Skeletal muscle cell (primary cell): ENCODE measurements at regions not wholly inside any gene's neighbourhood (a gene's known extent, or its start where the extent isn't known, plus 50 kb on each side); places are given as distances from the start of the nearest gene placed in this dataset.
A peak's percentile ranks its signal among the peaks of the same experiment; 100 is the strongest.
"Not testable (repeated sequence)": the region's sequence is repeated elsewhere in the genome, so short reads cannot be mapped to it uniquely, and the experiment has no call there.

Source experiments
- DNase-seq: peaks from one replicate; pipeline ENCODE4 v3.0.0-alpha.2; 2010; ENCODE audit warnings: low read depth
- H3K4me3 ChIP-seq: 2 replicates; pipeline ENCODE4 v1.5.1; 2011; ENCODE audit warnings: low read depth, mild to moderate bottlenecking, control low read depth, low read length, moderate library complexity

GRCh38 chr4:98828801-98829200 lies 100.1 kb downstream of the EIF4E start:
- H3K4me3 ChIP-seq: no peak overlapping the region
- DNase-seq: no peak

- DNase-seq: no peak
- H3K4me3 ChIP-seq: no peak overlapping the region
Observed at GRCh38 chr4:98827661-98828060, 101.3 kb downstream of the EIF4E start.

- no peak overlapping the region for H3K4me3 ChIP-seq
- no peak for DNase-seq
Observed at GRCh38 chr4:98822144-98822543, 106.8 kb downstream of the EIF4E start.

GRCh38 chr4:98818116-98818515 lies 110.8 kb downstream of the EIF4E start:
- H3K4me3 ChIP-seq, DNase-seq: not testable (repeated sequence)

GRCh38 chr4:98816816-98817215 lies 112.1 kb downstream of the EIF4E start:
- DNase-seq: no peak
- H3K4me3 ChIP-seq: no peak overlapping the region

- DNase-seq: no peak
- no peak overlapping the region for H3K4me3 ChIP-seq
Observed at GRCh38 chr4:98816386-98816785, 112.5 kb downstream of the EIF4E start.

- no peak overlapping the region for H3K4me3 ChIP-seq
- no peak for DNase-seq
Observed at GRCh38 chr4:98804403-98804802, 124.5 kb downstream of the EIF4E start.

- DNase-seq: no peak
- no peak overlapping the region for H3K4me3 ChIP-seq
Observed at GRCh38 chr4:98803251-98803650, 125.7 kb downstream of the EIF4E start.

GRCh38 chr4:98802770-98803198 lies 126.1 kb downstream of the EIF4E start:
- no peak overlapping the region for H3K4me3 ChIP-seq
- no peak for DNase-seq

GRCh38 chr4:98801259-98801725 lies 127.6 kb downstream of the EIF4E start:
- no peak overlapping the region for H3K4me3 ChIP-seq
- no peak for DNase-seq

- no peak overlapping the region for H3K4me3 ChIP-seq
- DNase-seq: no peak
Observed at GRCh38 chr4:98796991-98797390, 131.9 kb downstream of the EIF4E start.

GRCh38 chr4:98794565-98795205 lies 134.2 kb downstream of the EIF4E start:
- no peak overlapping the region for H3K4me3 ChIP-seq
- peak; percentile 31 for DNase-seq

- no peak overlapping the region for H3K4me3 ChIP-seq
- DNase-seq: no peak
Observed at GRCh38 chr4:98793658-98794057, 135.2 kb upstream of the TSPAN5 start.

GRCh38 chr4:98786866-98787265 lies 128.5 kb upstream of the TSPAN5 start:
- DNase-seq: no peak
- no peak overlapping the region for H3K4me3 ChIP-seq

GRCh38 chr4:98784947-98785706 lies 126.7 kb upstream of the TSPAN5 start:
- H3K4me3 ChIP-seq: no peak overlapping the region
- no peak for DNase-seq

- H3K4me3 ChIP-seq: no peak overlapping the region
- DNase-seq: no peak
Observed at GRCh38 chr4:98781641-98782357, 123.4 kb upstream of the TSPAN5 start.

- no peak overlapping the region for H3K4me3 ChIP-seq
- no peak for DNase-seq
Observed at GRCh38 chr4:98780926-98781325, 122.5 kb upstream of the TSPAN5 start.

- no peak for DNase-seq
- no peak overlapping the region for H3K4me3 ChIP-seq
Observed at GRCh38 chr4:98779088-98779487, 120.7 kb upstream of the TSPAN5 start.

GRCh38 chr4:98778206-98778605 lies 119.8 kb upstream of the TSPAN5 start:
- H3K4me3 ChIP-seq: no peak overlapping the region
- peak; percentile 45 for DNase-seq

GRCh38 chr4:98775672-98776071 lies 117.3 kb upstream of the TSPAN5 start:
- H3K4me3 ChIP-seq: no peak overlapping the region
- DNase-seq: no peak
